ENCODE measurements at regions not wholly inside any gene's neighbourhood (a gene's known extent, or its start where the extent isn't known, plus 50 kb on each side); places are given as distances from the start of the nearest gene placed in this dataset.

DNA sequence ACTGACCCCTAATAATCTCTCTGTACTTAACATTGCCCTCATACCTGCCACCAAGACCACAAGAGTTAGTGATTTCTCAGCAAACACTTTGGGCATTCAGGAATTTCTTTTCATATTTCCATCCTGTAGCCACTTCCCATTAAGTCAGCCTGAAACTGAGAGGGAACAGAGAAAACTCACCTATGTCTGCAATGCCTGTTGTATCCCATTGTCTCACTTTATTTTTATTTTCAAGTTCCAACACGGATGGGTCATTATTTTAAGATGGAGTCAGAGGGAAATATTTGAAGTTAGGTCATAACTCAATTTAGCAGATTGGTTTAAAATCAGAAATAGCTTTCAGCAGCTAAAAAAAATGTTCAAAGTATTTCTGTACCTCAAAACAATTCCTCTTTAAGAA lies 937.8 kb upstream of the CHORDC1 start:
- ChIA-PET CTCF (no interaction called here), POLR2A (no interaction called here)
- Mint-ChIP-seq H3K4me3 (no peak overlapping the region), H3K27ac (no peak overlapping the region), H3K27me3 (no peaks in the 10 kb centered on the region), H3K4me1 (no peaks in the 10 kb centered on the region), H3K36me3 (no peaks in the 10 kb centered on the region), H3K9me3 (peaks cover 9 to 16% (median 10%) of the 10 kb centered on the region in 3 donors)
- H3K36me3 ChIP-seq (ENCODE audit: control insufficient read depth in 2 of 2, extremely low read depth in 1 of 2, insufficient read depth in 1 of 2, low read length in 1 of 2), result no peaks in the 10 kb centered on the region
- ATAC-seq (replicated peaks in 1 of 4), result no peak
- no peaks in the 10 kb centered on the region for H3K4me1 ChIP-seq (ENCODE audit: control insufficient read depth in 1 of 2, extremely low read depth in 1 of 2, insufficient read depth in 2 of 2, low read length in 2 of 2)
- no peak overlapping the region for H3K27ac ChIP-seq (ENCODE audit: low read length)
- H3K4me3 ChIP-seq (ENCODE audit: control insufficient read depth in 1 of 2, extremely low read depth in 1 of 2, low read length in 1 of 2), result no peak overlapping the region
- DNase-seq, result no peak
- H3K9me3 ChIP-seq, result no peaks in the 10 kb centered on the region
- H3K27me3 ChIP-seq (replicated peaks in 1 of 2; ENCODE audit: control insufficient read depth in 2 of 2, extremely low read depth in 1 of 2, insufficient read depth in 2 of 2, low read length in 1 of 2), result no peaks in the 10 kb centered on the region
- no CpG with 5 or more reads among the region's 1 CpG for WGBS (ENCODE audit: insufficient coverage)

- Mint-ChIP-seq H3K9me3 (peaks cover 3 to 16% (median 9%) of the 10 kb centered on the region in 3 donors), H3K4me3 (no peak overlapping the region), H3K27ac (no peak overlapping the region), H3K27me3 (no peaks in the 10 kb centered on the region), H3K36me3 (no peaks in the 10 kb centered on the region), H3K4me1 (no peaks in the 10 kb centered on the region)
- Histone ChIP-seq H3K9me3 (no peaks in the 10 kb centered on the region), H3K27ac (ENCODE audit: low read length) (no peak overlapping the region), H3K4me3 (ENCODE audit: control insufficient read depth in 1 of 2, extremely low read depth in 1 of 2, low read length in 1 of 2) (no peak overlapping the region), H3K27me3 (replicated peaks in 1 of 2; ENCODE audit: control insufficient read depth in 2 of 2, extremely low read depth in 1 of 2, insufficient read depth in 2 of 2, low read length in 1 of 2) (no peaks in the 10 kb centered on the region), H3K36me3 (ENCODE audit: control insufficient read depth in 2 of 2, extremely low read depth in 1 of 2, insufficient read depth in 1 of 2, low read length in 1 of 2) (no peaks in the 10 kb centered on the region), H3K4me1 (ENCODE audit: control insufficient read depth in 1 of 2, extremely low read depth in 1 of 2, insufficient read depth in 2 of 2, low read length in 2 of 2) (no peaks in the 10 kb centered on the region)
- POLR2A ChIA-PET, result no interaction called here
- no peak for DNase-seq
- no peak for ATAC-seq (replicated peaks in 1 of 4)
- CTCF ChIA-PET, result no interaction called here
- no CpG with 5 or more reads among the region's 3 CpGs for WGBS (ENCODE audit: insufficient coverage)
Observed at GRCh38 chr11:91158891-91159537, 936.2 kb upstream of the CHORDC1 start.

- DNase-seq, result no peak
- WGBS (ENCODE audit: insufficient coverage), result no CpG with 5 or more reads among the region's 1 CpG
- no peak overlapping the region for H3K4me3 ChIP-seq (ENCODE audit: control insufficient read depth in 1 of 2, extremely low read depth in 1 of 2, low read length in 1 of 2)
Observed at GRCh38 chr11:91158297-91158696, 935.4 kb upstream of the CHORDC1 start.

GRCh38 chr11:91156041-91156440 lies 933.2 kb upstream of the CHORDC1 start:
- Mint-ChIP-seq H3K4me1 (no peaks in the 10 kb centered on the region), H3K9me3 (peaks cover 15 to 25% (median 16%) of the 10 kb centered on the region in 3 donors), H3K27me3 (no peaks in the 10 kb centered on the region), H3K27ac (no peak overlapping the region), H3K4me3 (no peak overlapping the region), H3K36me3 (no peaks in the 10 kb centered on the region)
- ATAC-seq (replicated peaks in 1 of 4) (no peak), DNase-seq (no peak)
- no peak overlapping the region for H3K27ac ChIP-seq (ENCODE audit: low read length)
- no peaks in the 10 kb centered on the region for H3K27me3 ChIP-seq (replicated peaks in 1 of 2; ENCODE audit: control insufficient read depth in 2 of 2, extremely low read depth in 1 of 2, insufficient read depth in 2 of 2, low read length in 1 of 2)
- H3K4me1 ChIP-seq (ENCODE audit: control insufficient read depth in 1 of 2, extremely low read depth in 1 of 2, insufficient read depth in 2 of 2, low read length in 2 of 2), result no peaks in the 10 kb centered on the region
- no peak overlapping the region for H3K4me3 ChIP-seq (ENCODE audit: control insufficient read depth in 1 of 2, extremely low read depth in 1 of 2, low read length in 1 of 2)
- H3K36me3 ChIP-seq (ENCODE audit: control insufficient read depth in 2 of 2, extremely low read depth in 1 of 2, insufficient read depth in 1 of 2, low read length in 1 of 2), result no peaks in the 10 kb centered on the region
- 71% methylated on average over 4 of the region's 8 CpGs for WGBS (ENCODE audit: insufficient coverage)
- H3K9me3 ChIP-seq, result no peaks in the 10 kb centered on the region
- ChIA-PET CTCF (no interaction called here), POLR2A (no interaction called here)

More at GRCh38 chr11:91158297-91158696, 935.4 kb upstream of the CHORDC1 start:
- Mint-ChIP-seq H3K27me3 (no peaks in the 10 kb centered on the region), H3K9me3 (peaks cover 3 to 16% (median 14%) of the 10 kb centered on the region in 3 donors), H3K36me3 (no peaks in the 10 kb centered on the region), H3K4me1 (no peaks in the 10 kb centered on the region), H3K27ac (no peak overlapping the region), H3K4me3 (no peak overlapping the region)
- H3K27ac ChIP-seq (ENCODE audit: low read length), result no peak overlapping the region
- CTCF ChIA-PET, result no interaction called here
- H3K4me1 ChIP-seq (ENCODE audit: control insufficient read depth in 1 of 2, extremely low read depth in 1 of 2, insufficient read depth in 2 of 2, low read length in 2 of 2), result no peaks in the 10 kb centered on the region
- no peaks in the 10 kb centered on the region for H3K27me3 ChIP-seq (replicated peaks in 1 of 2; ENCODE audit: control insufficient read depth in 2 of 2, extremely low read depth in 1 of 2, insufficient read depth in 2 of 2, low read length in 1 of 2)
- no peaks in the 10 kb centered on the region for H3K36me3 ChIP-seq (ENCODE audit: control insufficient read depth in 2 of 2, extremely low read depth in 1 of 2, insufficient read depth in 1 of 2, low read length in 1 of 2)
- POLR2A ChIA-PET, result no interaction called here
- no peaks in the 10 kb centered on the region for H3K9me3 ChIP-seq
- no peak for ATAC-seq (replicated peaks in 1 of 4)

DNA sequence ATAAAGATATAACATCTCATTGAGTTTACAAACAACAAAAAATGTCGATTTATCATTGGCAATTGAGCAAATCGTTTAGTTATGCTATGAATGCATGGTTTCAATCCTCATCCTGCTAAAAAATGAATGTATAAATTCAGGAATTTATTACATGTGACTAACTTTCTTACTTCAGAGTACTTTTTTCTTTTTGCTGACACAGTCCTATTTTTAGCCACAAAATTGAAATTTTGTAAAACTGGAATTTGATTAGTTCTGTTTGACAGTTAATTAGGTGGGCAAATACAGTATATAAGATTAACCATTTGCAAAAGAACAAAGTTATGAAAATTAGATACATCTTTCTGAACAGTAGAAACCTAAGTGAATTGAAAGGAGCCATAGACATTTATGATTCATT lies 925.0 kb upstream of the CHORDC1 start:
- ChIA-PET POLR2A (interaction anchor here in 1 of 2 donors (0.6 kb wide), 1 partner anchor 47 kb away, joined by 3 read pairs; no protein-coding TSS in a partner anchor), CTCF (no interaction called here)
- Mint-ChIP-seq H3K4me3 (no peak overlapping the region), H3K4me1 (no peaks in the 10 kb centered on the region), H3K9me3 (peaks cover 8 to 23% (median 20%) of the 10 kb centered on the region in 3 donors), H3K27me3 (no peaks in the 10 kb centered on the region), H3K36me3 (no peaks in the 10 kb centered on the region), H3K27ac (no peak overlapping the region)
- no peaks in the 10 kb centered on the region for H3K36me3 ChIP-seq (ENCODE audit: control insufficient read depth in 2 of 2, extremely low read depth in 1 of 2, insufficient read depth in 1 of 2, low read length in 1 of 2)
- no peaks in the 10 kb centered on the region for H3K27me3 ChIP-seq (replicated peaks in 1 of 2; ENCODE audit: control insufficient read depth in 2 of 2, extremely low read depth in 1 of 2, insufficient read depth in 2 of 2, low read length in 1 of 2)
- H3K4me3 ChIP-seq (ENCODE audit: control insufficient read depth in 1 of 2, extremely low read depth in 1 of 2, low read length in 1 of 2), result no peak overlapping the region
- ATAC-seq (replicated peaks in 1 of 4) (no peak), DNase-seq (no peak)
- WGBS (ENCODE audit: insufficient coverage), result no CpG with 5 or more reads among the region's 2 CpGs
- H3K4me1 ChIP-seq (ENCODE audit: control insufficient read depth in 1 of 2, extremely low read depth in 1 of 2, insufficient read depth in 2 of 2, low read length in 2 of 2), result no peaks in the 10 kb centered on the region
- H3K9me3 ChIP-seq, result no peaks in the 10 kb centered on the region
- H3K27ac ChIP-seq (ENCODE audit: low read length), result no peak overlapping the region

GRCh38 chr11:91141655-91142054 lies 918.8 kb upstream of the CHORDC1 start:
- no peak overlapping the region for H3K27ac ChIP-seq (ENCODE audit: low read length)
- CTCF ChIA-PET, result no interaction called here
- H3K27me3 Mint-ChIP-seq, result no peaks in the 10 kb centered on the region
- ATAC-seq (replicated peaks in 1 of 4) (no peak), DNase-seq (no peak)
- H3K4me3 ChIP-seq (ENCODE audit: control insufficient read depth in 1 of 2, extremely low read depth in 1 of 2, low read length in 1 of 2), result no peak overlapping the region
- H3K4me1 Mint-ChIP-seq, result no peaks in the 10 kb centered on the region
- H3K27ac Mint-ChIP-seq, result no peak overlapping the region
- H3K36me3 ChIP-seq (ENCODE audit: control insufficient read depth in 2 of 2, extremely low read depth in 1 of 2, insufficient read depth in 1 of 2, low read length in 1 of 2), result no peaks in the 10 kb centered on the region
- 100% methylated on average over 1 of the region's 3 CpGs for WGBS (ENCODE audit: insufficient coverage)
- no peaks in the 10 kb centered on the region for H3K9me3 ChIP-seq
- peaks cover 2 to 22% (median 12%) of the 10 kb centered on the region in 3 donors for H3K9me3 Mint-ChIP-seq
- H3K4me3 Mint-ChIP-seq, result no peak overlapping the region
- H3K4me1 ChIP-seq (ENCODE audit: control insufficient read depth in 1 of 2, extremely low read depth in 1 of 2, insufficient read depth in 2 of 2, low read length in 2 of 2), result no peaks in the 10 kb centered on the region
- POLR2A ChIA-PET, result no interaction called here
- H3K36me3 Mint-ChIP-seq, result no peaks in the 10 kb centered on the region
- H3K27me3 ChIP-seq (replicated peaks in 1 of 2; ENCODE audit: control insufficient read depth in 2 of 2, extremely low read depth in 1 of 2, insufficient read depth in 2 of 2, low read length in 1 of 2), result no peaks in the 10 kb centered on the region

GRCh38 chr11:91136631-91137030 lies 913.8 kb upstream of the CHORDC1 start:
- no peak for ATAC-seq (replicated peaks in 1 of 4)
- H3K27me3 Mint-ChIP-seq, result no peaks in the 10 kb centered on the region

More at GRCh38 chr11:91136631-91137030, 913.8 kb upstream of the CHORDC1 start:
- Mint-ChIP-seq H3K9me3 (peaks cover 0 to 4% (median 4%) of the 10 kb centered on the region in 3 donors), H3K27ac (no peak overlapping the region), H3K36me3 (no peaks in the 10 kb centered on the region), H3K4me1 (no peaks in the 10 kb centered on the region), H3K4me3 (no peak overlapping the region)
- DNase-seq, result no peak
- Histone ChIP-seq H3K4me3 (ENCODE audit: control insufficient read depth in 1 of 2, extremely low read depth in 1 of 2, low read length in 1 of 2) (no peak overlapping the region), H3K4me1 (ENCODE audit: control insufficient read depth in 1 of 2, extremely low read depth in 1 of 2, insufficient read depth in 2 of 2, low read length in 2 of 2) (no peaks in the 10 kb centered on the region), H3K27me3 (replicated peaks in 1 of 2; ENCODE audit: control insufficient read depth in 2 of 2, extremely low read depth in 1 of 2, insufficient read depth in 2 of 2, low read length in 1 of 2) (no peaks in the 10 kb centered on the region), H3K36me3 (ENCODE audit: control insufficient read depth in 2 of 2, extremely low read depth in 1 of 2, insufficient read depth in 1 of 2, low read length in 1 of 2) (no peaks in the 10 kb centered on the region), H3K9me3 (no peaks in the 10 kb centered on the region), H3K27ac (ENCODE audit: low read length) (no peak overlapping the region)
- ChIA-PET POLR2A (no interaction called here), CTCF (no interaction called here)
- no CpG with 5 or more reads among the region's 2 CpGs for WGBS (ENCODE audit: insufficient coverage)
